GM23338 (cell line): ENCODE measurements at regions not wholly inside any gene's neighbourhood (a gene's known extent, or its start where the extent isn't known, plus 50 kb on each side); places are given as distances from the start of the nearest gene placed in this dataset.

Source experiments
- ATAC-seq: fragments of 200-7000 bp; cut with Tn5 transposase; 3 replicates; pipeline ENCODE4 v1.9.1; 2020
- DNase-seq: peaks from one replicate; pipeline ENCODE4 v3.0.0-alpha.2; 2015; ENCODE audit warnings: low spot score
- H2AFZ ChIP-seq: fragments of 200-600 bp; sonication (generic); 2 replicates; pipeline ENCODE4 v1.8.0; 2016; ENCODE audit warnings: antibody characterized with exemption, mild to moderate bottlenecking, moderate library complexity
- H3F3A ChIP-seq: fragments of 200-600 bp; sonication (generic); replicated peaks from 2 replicates; pipeline ENCODE4 v1.8.0; 2017; ENCODE audit warnings: antibody characterized with exemption, mixed run types, low read depth
- H3K27ac ChIP-seq: fragments of 200-600 bp; sonication (generic); 2 replicates; pipeline ENCODE4 v1.6.1; 2016; ENCODE audit warnings: low read depth
- H3K27me3 ChIP-seq: fragments of 200-600 bp; sonication (generic); 2 replicates; pipeline ENCODE4 v1.8.0; 2016; ENCODE audit warnings: mild to moderate bottlenecking, mixed run types, moderate library complexity; ENCODE audit not compliant: insufficient read depth
- H3K36me3 ChIP-seq: fragments of 200-600 bp; sonication (generic); 2 replicates; pipeline ENCODE4 v1.8.0; 2016; ENCODE audit warnings: mild to moderate bottlenecking; ENCODE audit not compliant: insufficient read depth
- H3K4me1 ChIP-seq: fragments of 200-600 bp; sonication (generic); 2 replicates; pipeline ENCODE4 v1.8.0; 2016; ENCODE audit warnings: mild to moderate bottlenecking, moderate library complexity; ENCODE audit not compliant: insufficient read depth
- H3K4me2 ChIP-seq: fragments of 200-600 bp; sonication (generic); 2 replicates; pipeline ENCODE4 v1.7.1; 2017; ENCODE audit warnings: mixed run types
- H3K4me3 ChIP-seq: fragments of 200-600 bp; sonication (generic); 2 replicates; pipeline ENCODE4 v1.6.1; 2016; ENCODE audit warnings: mixed run types
- H3K79me2 ChIP-seq: fragments of 200-600 bp; sonication (generic); replicated peaks from 2 replicates; pipeline ENCODE4 v1.8.0; 2017; ENCODE audit warnings: mild to moderate bottlenecking; ENCODE audit not compliant: insufficient read depth
- H3K9me2 ChIP-seq: fragments of 200-600 bp; sonication (generic); 2 replicates; pipeline ENCODE4 v1.8.0; 2017; ENCODE audit not compliant: insufficient read depth
- H4K20me1 ChIP-seq: fragments of 200-600 bp; sonication (generic); replicated peaks from 2 replicates; pipeline ENCODE4 v1.8.0; 2017; ENCODE audit warnings: mild to moderate bottlenecking; ENCODE audit not compliant: insufficient read depth
- H3K27ac Mint-ChIP-seq: 2 replicates; pipeline ENCODE4 v1.8.0; 2020; ENCODE audit warnings: inconsistent platforms, mild to moderate bottlenecking, moderate library complexity, mixed read lengths
- H3K27me3 Mint-ChIP-seq: 3 replicates; pipeline ENCODE4 v1.8.0; 2022; ENCODE audit warnings: low read depth, mild to moderate bottlenecking, moderate library complexity, mixed read lengths, inconsistent platforms; ENCODE audit not compliant: insufficient read depth, poor library complexity
- H3K36me3 Mint-ChIP-seq: 3 replicates; pipeline ENCODE4 v1.8.0; 2021; ENCODE audit warnings: low read depth, mild to moderate bottlenecking, inconsistent platforms, moderate library complexity, mixed read lengths
- H3K4me1 Mint-ChIP-seq: 3 replicates; pipeline ENCODE4 v1.8.0; 2020; ENCODE audit warnings: mild to moderate bottlenecking, inconsistent platforms, mixed read lengths
- H3K4me3 Mint-ChIP-seq: 3 replicates; pipeline ENCODE4 v1.8.0; 2021; ENCODE audit warnings: moderate library complexity, mild to moderate bottlenecking, inconsistent platforms, mixed read lengths
- H3K9me3 Mint-ChIP-seq: 3 replicates; pipeline ENCODE4 v1.8.0; 2020; ENCODE audit warnings: moderate library complexity, mild to moderate bottlenecking, inconsistent platforms, mixed read lengths
- CREB1 ChIP-seq: fragments of 250-450 bp; sonication (Bioruptor Pico); IDR thresholded peaks from 2 replicates; pipeline ENCODE4 v1.5.0; 2020; ENCODE audit warnings: low read depth, mild to moderate bottlenecking, moderate library complexity
- CTCF ChIP-seq, 2 experiments: fragments of 200-600 bp in 1 of 2; sonication (generic) in 1 of 2; conservative IDR thresholded peaks; 2 replicates each; pipeline versions ENCODE4 v1.5.1 to v1.6.1; 2016 to 2017; ENCODE audit warnings: antibody characterized with exemption in 2 of 2, low read depth in 2 of 2, mild to moderate bottlenecking in 2 of 2, moderate library complexity in 1 of 2
- EZH2phosphoT487 ChIP-seq: fragments of 200-600 bp; sonication (generic); IDR thresholded peaks from one replicate; pipeline ENCODE4 v1.8.1; 2018; ENCODE audit warnings: antibody characterized with exemption; ENCODE audit not compliant: unreplicated experiment
- POLR2AphosphoS5 ChIP-seq: IDR thresholded peaks from 2 replicates; pipeline ENCODE4 v1.6.1; 2016; ENCODE audit warnings: antibody characterized with exemption, low read depth
- REST ChIP-seq: IDR thresholded peaks from one replicate; pipeline ENCODE4 v1.6.1; 2018; ENCODE audit warnings: antibody characterized with exemption; ENCODE audit not compliant: unreplicated experiment
- STAT1 ChIP-seq: IDR thresholded peaks from one replicate; pipeline ENCODE4 v1.6.1; 2016; ENCODE audit warnings: antibody characterized with exemption; ENCODE audit not compliant: unreplicated experiment
- ZNF114 ChIP-seq: fragments of 250-450 bp; sonication (Bioruptor Pico); IDR thresholded peaks from 2 replicates; pipeline ENCODE4 v1.5.0; 2020; ENCODE audit warnings: mild to moderate bottlenecking, moderate library complexity
- ZNF462 ChIP-seq: fragments of 250-450 bp; sonication (Bioruptor Pico); IDR thresholded peaks from 2 replicates; pipeline ENCODE4 v1.5.0; 2020; ENCODE audit warnings: mild to moderate bottlenecking, moderate library complexity

- TF ChIP-seq ZNF462 (no peak), EZH2phosphoT487 (no peak), STAT1 (no peak)
Measured at GRCh38 chr4:66439508-66439907, 769.2 kb upstream of the EPHA5 start (continued).

GRCh38 chr4:66433706-66434105, 763.4 kb upstream of the EPHA5 start:
- ATAC-seq (no peak), DNase-seq (no peak)
- no peaks in the 10 kb centered on the region; the same call in 2 of the 3 replicates for H3K36me3 Mint-ChIP-seq
- peaks cover 8% of the 10 kb centered on the region; the same call in 1 of the 2 replicates for H3K9me2 ChIP-seq
- no peak overlapping the region for H3K27ac Mint-ChIP-seq
- H3K4me1 ChIP-seq, result no peaks in the 10 kb centered on the region
- H3K79me2 ChIP-seq, result no peaks in the 10 kb centered on the region
- H3K27me3 ChIP-seq, result no peaks in the 10 kb centered on the region
- no peak overlapping the region for H3K27ac ChIP-seq
- no peaks in the 10 kb centered on the region; the same call in 1 of the 2 replicates for H4K20me1 ChIP-seq
- no peaks in the 10 kb centered on the region for H3K27me3 Mint-ChIP-seq
- no peaks in the 10 kb centered on the region for H3K9me3 Mint-ChIP-seq
- H3K36me3 ChIP-seq, result no peaks in the 10 kb centered on the region
- peaks cover 3% of the 10 kb centered on the region; the same call in 1 of the 3 replicates for H3K4me1 Mint-ChIP-seq
- no peak overlapping the region for H3K4me3 Mint-ChIP-seq
- no peaks in the 10 kb centered on the region for H3F3A ChIP-seq
- no peak overlapping the region for H3K4me3 ChIP-seq
- no peak overlapping the region for H2AFZ ChIP-seq
- H3K4me2 ChIP-seq, result no peak overlapping the region
- TF ChIP-seq POLR2AphosphoS5 (no peak), CTCF (conservative IDR thresholded peaks at IDR 0.05; ENCODE audit: low read depth in 2 of 2) (no peak), CREB1 (CRISPR knock-in tag) (no peak), REST (no peak), ZNF114 (CRISPR knock-in tag) (no peak)
